NCI-H345 treated with DMSO at 0.1 percent for 48 hours (cell line): ENCODE measurements at regions not wholly inside any gene's neighbourhood (a gene's known extent, or its start where the extent isn't known, plus 50 kb on each side); places are given as distances from the start of the nearest gene placed in this dataset.
"Not testable (repeated sequence)": the region's sequence is repeated elsewhere in the genome, so short reads cannot be mapped to it uniquely, and the experiment has no call there.

Source experiments
- DNase-seq: peaks from one replicate; lab custom pipeline; 2025; ENCODE audit not compliant: unreplicated experiment; lab: John Stamatoyannopoulos, UW

- DNase-seq = no peak
Measured at GRCh38 chr11:106552694-106553203, 465.5 kb downstream of the GUCY1A2 start.

- no peak for DNase-seq
Measured at GRCh38 chr11:106553304-106553703, 465.0 kb downstream of the GUCY1A2 start.

GRCh38 chr11:106555566-106556250 lies 462.6 kb downstream of the GUCY1A2 start:
- not testable (repeated sequence) for DNase-seq

- no peak for DNase-seq
Measured at GRCh38 chr11:106565326-106565725, 452.9 kb downstream of the GUCY1A2 start.

GRCh38 chr11:106568632-106569031 lies 449.6 kb downstream of the GUCY1A2 start:
- DNase-seq = no peak

- DNase-seq = not testable (repeated sequence)
Measured at GRCh38 chr11:106577384-106577783, 440.9 kb downstream of the GUCY1A2 start.

- DNase-seq = no peak
Measured at GRCh38 chr11:106581399-106581798, 436.9 kb downstream of the GUCY1A2 start.

- DNase-seq = no peak
Measured at GRCh38 chr11:106585061-106585460, 433.2 kb downstream of the GUCY1A2 start.

GRCh38 chr11:106594751-106595351 lies 423.4 kb downstream of the GUCY1A2 start:
- DNase-seq = no peak

- no peak for DNase-seq
Measured at GRCh38 chr11:106601684-106602297, 416.5 kb downstream of the GUCY1A2 start.

- DNase-seq = no peak
Measured at GRCh38 chr11:106608677-106609076, 409.6 kb downstream of the GUCY1A2 start.

GRCh38 chr11:106614262-106614661 lies 404.0 kb downstream of the GUCY1A2 start:
- no peak for DNase-seq

GRCh38 chr11:106619320-106619990 lies 398.8 kb downstream of the GUCY1A2 start:
- DNase-seq = no peak

- no peak for DNase-seq
Measured at GRCh38 chr11:106621484-106621883, 396.8 kb downstream of the GUCY1A2 start.
